Pancreas (tissue), 10 donors: ENCODE measurements at regions not wholly inside any gene's neighbourhood (a gene's known extent, or its start where the extent isn't known, plus 50 kb on each side); places are given as distances from the start of the nearest gene placed in this dataset.

Experiments
- ATAC-seq, 4 donors: fragments of 200-7000 bp; cut with Tn5 transposase; one replicate each; pipeline versions ENCODE4 v1.8.0 to v1.9.1; 2020; ENCODE audit warnings: mild to moderate bottlenecking in 4 of 4, moderate library complexity in 4 of 4
- DNase-seq, 6 donors: peaks; one replicate each; pipeline ENCODE4 v3.0.0-alpha.2; 2020
- FAIRE-seq: peaks from 2 replicates; lab custom pipeline; 2012; peaks lifted over from hg19 to GRCh38; lab: Jason Lieb, UNC
- H3K27ac ChIP-seq, 4 donors: fragments of 200-600 bp; sonication (generic); 1 replicate in 3 of 4; 2 replicates in 1 of 4; pipeline versions ENCODE4 v1.5.0 to v1.8.0; 2020
- H3K27me3 ChIP-seq, 4 donors: fragments of 200-600 bp; one replicate each; pipeline ENCODE4 v1.8.0; 2021
- H3K36me3 ChIP-seq, 3 donors: fragments of 200-600 bp; sonication (generic) in 1 of 3; one replicate each; pipeline versions ENCODE4 v1.5.0 to v1.8.0; 2020 to 2021
- H3K4me1 ChIP-seq, 3 donors: fragments of 200-600 bp; one replicate each; pipeline ENCODE4 v1.8.0; 2021
- H3K4me3 ChIP-seq, 4 donors: fragments of 200-600 bp; sonication (generic) in 2 of 4; one replicate each; pipeline versions ENCODE4 v1.5.0 to v1.8.0; 2020 to 2021
- H3K9me3 ChIP-seq, 4 donors: fragments of 200-600 bp; one replicate each; pipeline ENCODE4 v1.8.0; 2021
- CTCF ChIP-seq, 4 donors: fragments of 200-600 bp; sonication (generic) in 3 of 4; IDR thresholded peaks; one replicate each; pipeline versions ENCODE4 v1.5.0 to v1.8.0; 2021; ENCODE audit warnings: antibody characterized with exemption in 4 of 4
- WGBS, 2 donors: extraction: QIAGEN DNeasy Blood & Tissue Kit; methylation state at CpG; one replicate each; pipeline ENCODE4 v1.1.7; 2013; 5-methylcytosine and 5-hydroxymethylcytosine counted together
- intact Hi-C, 3 donors: fragments of 100-400 bp; cut with DNase I; formaldehyde crosslinking; loops; one replicate each; pipeline versions ENCODE4 v1.11.1 to v1.14.2; 2022
- donor health status: healthy with polysubstance abuse.
- donor health status: DM: no; HTN: no; CAD: no; lungs with moderate emphysema.
- donor health status: DM: no; HTN: no; CAD: no.
- donor health status: control.
- donor health status: control.
- donor health status: Bipolar disorder and iron deficiency.
- donor health status: DM: yes; HTN: yes; CAD: no.
- donor health status: DM: no; HTN: no; CAD: no.
- donor health status: DM: no; HTN: no; CAD: no.
- donor health status: DM: yes; HTN: yes; CAD: no.

GRCh38 chr18:59960272-59960671, 60.5 kb downstream of the PMAIP1 start:
- peaks cover 0 to 5% (median 0%) of the 10 kb centered on the region in 4 donors for H3K27me3 ChIP-seq
- no peak overlapping the region for H3K27ac ChIP-seq
- H3K9me3 ChIP-seq: no peaks in the 10 kb centered on the region
- H3K36me3 ChIP-seq: no peaks in the 10 kb centered on the region
- ATAC-seq (no peak), FAIRE-seq (no peak), DNase-seq (no peak)
- H3K4me3 ChIP-seq: no peak overlapping the region
- H3K4me1 ChIP-seq: peaks cover 0 to 7% (median 0%) of the 10 kb centered on the region in 3 donors
- TF ChIP-seq CTCF (IDR thresholded peaks at IDR 0.05): no peak
- 83 to 92% methylated on average over 2 of the region's 2 CpGs for WGBS, 2 donors
- intact Hi-C loops: no loop called here

- Histone ChIP-seq H3K9me3 (no peaks in the 10 kb centered on the region), H3K4me3 (no peak overlapping the region), H3K36me3 (no peaks in the 10 kb centered on the region), H3K27ac (no peak overlapping the region), H3K4me1 (peaks cover 0 to 7% (median 0%) of the 10 kb centered on the region in 3 donors), H3K27me3 (no peaks in the 10 kb centered on the region)
- ATAC-seq (no peak), FAIRE-seq (no peak), DNase-seq (no peak)
- 82 to 92% methylated on average over 2 of the region's 2 CpGs for WGBS, 2 donors
- TF ChIP-seq CTCF (IDR thresholded peaks at IDR 0.05): no peak
- intact Hi-C loops: no loop called here
Observed at GRCh38 chr18:59959606-59960005, 59.8 kb downstream of the PMAIP1 start.

GRCh38 chr18:59959073-59959472, 59.3 kb downstream of the PMAIP1 start:
- no peaks in the 10 kb centered on the region for H3K9me3 ChIP-seq
- peaks cover 0 to 7% (median 0%) of the 10 kb centered on the region in 3 donors for H3K4me1 ChIP-seq
- H3K36me3 ChIP-seq: no peaks in the 10 kb centered on the region
- no peaks in the 10 kb centered on the region for H3K27me3 ChIP-seq
- H3K27ac ChIP-seq: no peak overlapping the region
- DNase-seq: no peak
- WGBS, 2 donors: 94 to 98% methylated on average over 3 of the region's 3 CpGs
- intact Hi-C loops: no loop called here
- no peak for TF ChIP-seq CTCF (IDR thresholded peaks at IDR 0.05)
- FAIRE-seq: no peak
- no peak for ATAC-seq
- no peak overlapping the region for H3K4me3 ChIP-seq

GRCh38 chr18:59957957-59958356, 58.2 kb downstream of the PMAIP1 start:
- 14 to 31% methylated on average over 2 of the region's 2 CpGs for WGBS, 2 donors
- intact Hi-C loops: no loop called here
- Histone ChIP-seq H3K9me3 (no peaks in the 10 kb centered on the region), H3K27me3 (no peaks in the 10 kb centered on the region), H3K4me1 (peaks cover 0 to 13% (median 0%) of the 10 kb centered on the region in 3 donors), H3K27ac (no peak overlapping the region), H3K4me3 (no peak overlapping the region), H3K36me3 (no peaks in the 10 kb centered on the region)
- no peak for TF ChIP-seq CTCF (IDR thresholded peaks at IDR 0.05)
- DNase-seq: peak; percentile 27 to 74 (median 60)
- FAIRE-seq: no peak
- ATAC-seq: peak in 3 of 4 donors; percentile 69 to 79 (median 77)

- WGBS, 2 donors: 65 to 70% methylated on average over 2 of the region's 2 CpGs
- DNase-seq: no peak
- Histone ChIP-seq H3K27me3 (no peaks in the 10 kb centered on the region), H3K9me3 (no peaks in the 10 kb centered on the region), H3K4me3 (no peak overlapping the region), H3K4me1 (peaks cover 0 to 9% (median 0%) of the 10 kb centered on the region in 3 donors), H3K36me3 (no peaks in the 10 kb centered on the region), H3K27ac (no peak overlapping the region)
- no peak for ATAC-seq
- FAIRE-seq: no peak
- intact Hi-C loops: no loop called here
- TF ChIP-seq CTCF (IDR thresholded peaks at IDR 0.05): no peak
Observed at GRCh38 chr18:59954755-59955156, 55.0 kb downstream of the PMAIP1 start.
